ENCODE measurements at regions not wholly inside any gene's neighbourhood (a gene's known extent, or its start where the extent isn't known, plus 50 kb on each side); places are given as distances from the start of the nearest gene placed in this dataset.

DNA sequence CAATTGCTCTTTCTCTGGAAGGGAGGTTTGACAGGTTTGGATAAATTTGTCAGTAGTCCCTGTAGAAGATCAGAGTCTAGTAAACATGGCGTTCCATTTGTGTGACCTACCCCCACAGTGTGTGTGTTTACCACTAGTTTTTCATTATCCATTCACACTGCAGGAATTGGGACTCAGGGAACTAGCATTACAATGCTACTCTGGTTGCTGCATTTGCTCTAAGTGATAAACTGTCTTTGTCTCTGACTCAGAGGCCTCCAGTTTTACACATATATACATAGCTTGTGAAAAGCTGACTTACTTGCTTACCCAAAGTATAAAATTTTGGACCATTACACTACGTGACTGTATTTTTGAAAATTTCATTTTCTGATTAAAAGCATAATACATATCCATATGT, 1604.0 kb downstream of the REEP3 start:
- intact Hi-C loops (cut with micrococcal nuclease): no loop called here
- H2AFZ ChIP-seq (ENCODE audit: insufficient read depth, low read depth, low read length, poor library complexity, severe bottlenecking): no peak overlapping the region
- no peaks in the 10 kb centered on the region for H3K36me3 ChIP-seq (replicated peaks in 1 of 2; ENCODE audit: control extremely low read depth in 1 of 2, control insufficient read depth in 1 of 2, extremely low read depth in 1 of 2, insufficient read depth in 2 of 2, low read length in 1 of 2)
- no peak for DNase-seq
- no peak overlapping the region for H3K4me3 ChIP-seq (ENCODE audit: control extremely low read depth in 1 of 5, extremely low read depth in 1 of 5, insufficient read depth in 1 of 5, low read depth in 2 of 5, low read length in 4 of 5)
- Mint-ChIP-seq H3K9me3 (ENCODE audit: insufficient read depth) (no peaks in the 10 kb centered on the region), H3K27ac (no peak overlapping the region), H3K27me3 (no peaks in the 10 kb centered on the region), H3K4me1 (no peaks in the 10 kb centered on the region), H3K4me3 (no peak overlapping the region)
- no peak overlapping the region for H3K9ac ChIP-seq (ENCODE audit: low read length)
- no peaks in the 10 kb centered on the region for H3K4me1 ChIP-seq (ENCODE audit: control insufficient read depth in 2 of 2, insufficient read depth in 2 of 2, low read length in 2 of 2)
- no peaks in the 10 kb centered on the region for H4K20me1 ChIP-seq (ENCODE audit: control insufficient read depth, insufficient read depth, low read length, poor library complexity, severe bottlenecking)
- ChIA-PET CTCF (no interaction called here), POLR2A (no interaction called here)
- no peak overlapping the region for H3K27ac ChIP-seq (ENCODE audit: low read length in 2 of 2)
- TF ChIP-seq EZH2 (IDR thresholded peaks at IDR 0.05; ENCODE audit: borderline replicate concordance, insufficient read depth, low read depth, low read length, poor library complexity, severe bottlenecking): no peak
- TF ChIP-seq, protein P1, sequence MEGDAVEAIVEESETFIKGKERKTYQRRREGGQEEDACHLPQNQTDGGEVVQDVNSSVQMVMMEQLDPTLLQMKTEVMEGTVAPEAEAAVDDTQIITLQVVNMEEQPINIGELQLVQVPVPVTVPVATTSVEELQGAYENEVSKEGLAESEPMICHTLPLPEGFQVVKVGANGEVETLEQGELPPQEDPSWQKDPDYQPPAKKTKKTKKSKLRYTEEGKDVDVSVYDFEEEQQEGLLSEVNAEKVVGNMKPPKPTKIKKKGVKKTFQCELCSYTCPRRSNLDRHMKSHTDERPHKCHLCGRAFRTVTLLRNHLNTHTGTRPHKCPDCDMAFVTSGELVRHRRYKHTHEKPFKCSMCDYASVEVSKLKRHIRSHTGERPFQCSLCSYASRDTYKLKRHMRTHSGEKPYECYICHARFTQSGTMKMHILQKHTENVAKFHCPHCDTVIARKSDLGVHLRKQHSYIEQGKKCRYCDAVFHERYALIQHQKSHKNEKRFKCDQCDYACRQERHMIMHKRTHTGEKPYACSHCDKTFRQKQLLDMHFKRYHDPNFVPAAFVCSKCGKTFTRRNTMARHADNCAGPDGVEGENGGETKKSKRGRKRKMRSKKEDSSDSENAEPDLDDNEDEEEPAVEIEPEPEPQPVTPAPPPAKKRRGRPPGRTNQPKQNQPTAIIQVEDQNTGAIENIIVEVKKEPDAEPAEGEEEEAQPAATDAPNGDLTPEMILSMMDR (IDR thresholded peaks at IDR 0.05): no peak
- no peak for ATAC-seq (ENCODE audit: low read depth)
- no peaks in the 10 kb centered on the region for H3K9me3 ChIP-seq (ENCODE audit: control extremely low read depth in 1 of 3, control insufficient read depth in 2 of 3, insufficient read depth in 1 of 3, low read length in 2 of 3)
- no peak overlapping the region for H3K4me2 ChIP-seq (replicated peaks; ENCODE audit: low read depth, low read length, poor library complexity, severe bottlenecking)
- no peaks in the 10 kb centered on the region for H3K27me3 ChIP-seq (replicated peaks in 1 of 4; ENCODE audit: control extremely low read depth in 1 of 4, control insufficient read depth in 3 of 4, insufficient read depth in 4 of 4, low read length in 3 of 4)
- no CpG with 5 or more reads among the region's 2 CpGs for WGBS (ENCODE audit: insufficient coverage)
- H3K79me2 ChIP-seq (ENCODE audit: control insufficient read depth, insufficient read depth, low read length): no peaks in the 10 kb centered on the region

DNA sequence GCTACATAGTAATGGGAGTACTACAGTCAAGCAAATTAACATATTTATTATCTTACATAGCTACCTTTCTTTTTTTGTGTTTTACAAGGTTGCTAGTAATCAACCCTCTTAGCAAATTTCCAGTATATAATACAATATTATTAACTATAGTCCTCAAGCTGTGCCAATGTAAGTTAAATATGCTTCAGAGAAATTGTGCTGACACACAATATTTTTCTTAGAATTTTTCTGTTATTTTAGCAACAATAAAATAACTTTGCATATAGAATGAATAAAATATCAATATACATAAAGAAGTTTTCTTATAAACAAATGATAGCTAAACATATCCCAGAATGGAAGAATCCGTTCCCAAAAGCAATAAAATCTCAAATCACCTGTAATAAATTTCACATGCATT, 1605.1 kb downstream of the REEP3 start:
- CTCF ChIA-PET: no interaction called here
- WGBS (ENCODE audit: insufficient coverage): no CpG with 5 or more reads among the region's 1 CpG
- no peak overlapping the region for H3K27ac ChIP-seq (ENCODE audit: low read length in 2 of 2)
- no peak for TF ChIP-seq EZH2 (IDR thresholded peaks at IDR 0.05; ENCODE audit: borderline replicate concordance, insufficient read depth, low read depth, low read length, poor library complexity, severe bottlenecking)
- TF ChIP-seq, protein P1 (IDR thresholded peaks at IDR 0.05): no peak
- H3K9me3 ChIP-seq (ENCODE audit: control extremely low read depth in 1 of 3, control insufficient read depth in 2 of 3, insufficient read depth in 1 of 3, low read length in 2 of 3): no peaks in the 10 kb centered on the region
- H3K27me3 ChIP-seq (replicated peaks in 1 of 4; ENCODE audit: control extremely low read depth in 1 of 4, control insufficient read depth in 3 of 4, insufficient read depth in 4 of 4, low read length in 3 of 4): no peaks in the 10 kb centered on the region
- no peaks in the 10 kb centered on the region for H3K79me2 ChIP-seq (ENCODE audit: control insufficient read depth, insufficient read depth, low read length)
- Mint-ChIP-seq H3K4me3 (no peak overlapping the region), H3K4me1 (no peaks in the 10 kb centered on the region), H3K27ac (no peak overlapping the region), H3K27me3 (no peaks in the 10 kb centered on the region), H3K9me3 (ENCODE audit: insufficient read depth) (no peaks in the 10 kb centered on the region)
- H4K20me1 ChIP-seq (ENCODE audit: control insufficient read depth, insufficient read depth, low read length, poor library complexity, severe bottlenecking): no peaks in the 10 kb centered on the region
- H3K9ac ChIP-seq (ENCODE audit: low read length): no peak overlapping the region
- H3K36me3 ChIP-seq (replicated peaks in 1 of 2; ENCODE audit: control extremely low read depth in 1 of 2, control insufficient read depth in 1 of 2, extremely low read depth in 1 of 2, insufficient read depth in 2 of 2, low read length in 1 of 2): no peaks in the 10 kb centered on the region
- H2AFZ ChIP-seq (ENCODE audit: insufficient read depth, low read depth, low read length, poor library complexity, severe bottlenecking): no peak overlapping the region
- H3K4me3 ChIP-seq (ENCODE audit: control extremely low read depth in 1 of 5, extremely low read depth in 1 of 5, insufficient read depth in 1 of 5, low read depth in 2 of 5, low read length in 4 of 5): no peak overlapping the region
- DNase-seq (no peak), ATAC-seq (ENCODE audit: low read depth) (no peak)
- intact Hi-C loops (cut with micrococcal nuclease): no loop called here
- no peaks in the 10 kb centered on the region for H3K4me1 ChIP-seq (ENCODE audit: control insufficient read depth in 2 of 2, insufficient read depth in 2 of 2, low read length in 2 of 2)
- H3K4me2 ChIP-seq (replicated peaks; ENCODE audit: low read depth, low read length, poor library complexity, severe bottlenecking): no peak overlapping the region
- POLR2A ChIA-PET: no interaction called here

All from B cell (primary cell).